PC-3 (cell line): ENCODE measurements at regions not wholly inside any gene's neighbourhood (a gene's known extent, or its start where the extent isn't known, plus 50 kb on each side); places are given as distances from the start of the nearest gene placed in this dataset.
A peak's percentile ranks its signal among the peaks of the same experiment; 100 is the strongest.

Experiments
- ATAC-seq: fragments of 200-7000 bp; cut with Tn5 transposase; 2 replicates; pipeline ENCODE4 v1.9.1; 2020; ENCODE audit warnings: mild to moderate bottlenecking, moderate library complexity
- BruUV-seq: library from RNA; stranded (reverse); fragments of 400-500 nt; replicated peaks from 2 replicates; lab custom pipeline; 2021; lab: Mats Ljungman, UMichigan
- CTCF ChIA-PET: fragments of 300-600 bp; sonication (Branson Sonifier 250); formaldehyde crosslinking; loops from one replicate; lab custom pipeline; 2022; ENCODE audit warnings: antibody characterized with exemption; lab: Charles Lee
- POLR2A ChIA-PET: fragments of 300-600 bp; sonication (Branson Sonifier 250); formaldehyde crosslinking; loops from one replicate; lab custom pipeline; 2022; ENCODE audit warnings: antibody characterized with exemption; ENCODE audit not compliant: unreplicated experiment; lab: Charles Lee
- DNase-seq: peaks from one replicate; pipeline ENCODE4 v3.0.0-alpha.2; 2015
- H2AFZ ChIP-seq: fragments of 300-600 bp; sonication (generic); 2 replicates; pipeline ENCODE4 v1.6.0; 2016; ENCODE audit warnings: antibody characterized with exemption, low read length
- H3F3A ChIP-seq: fragments of 300-600 bp; sonication (generic); one replicate; pipeline ENCODE4 v1.6.0; 2017; ENCODE audit warnings: antibody characterized with exemption, low read length, control low read depth, mild to moderate bottlenecking; ENCODE audit not compliant: unreplicated experiment
- H3K27ac ChIP-seq: fragments of 300-600 bp; sonication (generic); 2 replicates; pipeline ENCODE4 v1.5.1; 2016; ENCODE audit warnings: mild to moderate bottlenecking, low read length
- H3K27me3 ChIP-seq: fragments of 300-600 bp; sonication (generic); 2 replicates; pipeline ENCODE4 v1.6.1; 2016; ENCODE audit warnings: low read length, mixed read lengths
- H3K36me3 ChIP-seq: fragments of 300-600 bp; sonication (generic); 2 replicates; pipeline ENCODE4 v1.6.1; 2016; ENCODE audit warnings: low read depth, mixed run types, low read length, mixed read lengths
- H3K4me1 ChIP-seq: fragments of 300-600 bp; sonication (generic); 2 replicates; pipeline ENCODE4 v1.5.1; 2016; ENCODE audit warnings: low read length; ENCODE audit not compliant: insufficient read depth
- H3K4me2 ChIP-seq: fragments of 300-600 bp; sonication (generic); 2 replicates; pipeline ENCODE4 v1.6.0; 2016; ENCODE audit warnings: low read length
- H3K4me3 ChIP-seq: fragments of 300-600 bp; sonication (generic); 2 replicates; pipeline ENCODE4 v1.5.1; 2016; ENCODE audit warnings: mild to moderate bottlenecking, low read length, mixed read lengths
- H3K79me2 ChIP-seq: fragments of 300-600 bp; sonication (generic); 2 replicates; pipeline ENCODE4 v1.6.1; 2017; ENCODE audit warnings: low read length, mixed read lengths
- H3K9ac ChIP-seq: fragments of 300-600 bp; sonication (generic); 2 replicates; pipeline ENCODE4 v1.6.0; 2016; ENCODE audit warnings: mild to moderate bottlenecking, low read length
- H3K9me2 ChIP-seq: fragments of 300-600 bp; sonication (generic); replicated peaks from 2 replicates; pipeline ENCODE4 v1.6.1; 2016; ENCODE audit warnings: mixed run types, low read length, mixed read lengths
- H3K9me3 ChIP-seq: fragments of 300-600 bp; sonication (generic); 2 replicates; pipeline ENCODE4 v1.6.1; 2016; ENCODE audit warnings: low read length, mixed read lengths
- H4K20me1 ChIP-seq: fragments of 300-600 bp; sonication (generic); 2 replicates; pipeline ENCODE4 v1.6.1; 2016; ENCODE audit warnings: low read length, mixed read lengths
- EZH2 ChIP-seq: fragments of 300-600 bp; sonication (generic); IDR thresholded peaks from one replicate; pipeline ENCODE4 v1.6.1; 2017; ENCODE audit warnings: antibody characterized with exemption, mild to moderate bottlenecking, low read length; ENCODE audit not compliant: unreplicated experiment
- EZH2phosphoT487 ChIP-seq: fragments of 300-600 bp; sonication (generic); IDR thresholded peaks from 2 replicates; pipeline ENCODE4 v1.6.1; 2018; ENCODE audit warnings: mild to moderate bottlenecking, antibody characterized with exemption, low read length, borderline replicate concordance
- intact Hi-C: fragments of 100-400 bp; cut with micrococcal nuclease; formaldehyde crosslinking; loops from 2 replicates; pipeline ENCODE4 v1.9.0; 2023
- TF ChIP-seq, protein P1 (sequence below): fragments of 300-600 bp; sonication (generic); conservative IDR thresholded peaks from 2 replicates; pipeline ENCODE4 v1.5.1; 2017; ENCODE audit warnings: antibody characterized with exemption, low read depth, mild to moderate bottlenecking, low read length

DNA sequence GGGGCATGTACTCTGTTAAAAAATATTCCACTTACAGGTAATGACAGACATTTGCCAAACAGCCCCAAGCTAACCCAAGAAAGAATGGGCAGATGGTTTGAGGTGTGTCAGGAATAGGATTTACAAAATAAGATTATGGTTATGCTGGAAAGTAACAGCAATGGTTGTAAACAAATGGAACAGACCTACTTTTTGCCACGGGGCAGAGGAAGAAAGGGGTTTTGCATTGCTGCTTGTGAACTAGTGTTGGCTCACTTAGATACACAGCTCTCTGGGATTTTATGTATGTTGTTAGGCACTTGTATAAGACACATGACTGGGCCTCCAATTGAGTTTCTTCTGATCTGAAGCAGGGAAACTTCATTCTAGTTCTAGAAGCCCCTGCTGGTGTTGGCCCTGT is 191.5 kb upstream of the GDNF start:
- H3K79me2 ChIP-seq = no peaks in the 10 kb centered on the region
- intact Hi-C loops = no loop called here

GRCh38 chr5:38029397-38030065 is 189.7 kb upstream of the GDNF start:
- CTCF ChIA-PET = no interaction called here
- H3K27me3 ChIP-seq = peaks cover 72% of the 10 kb centered on the region
- ATAC-seq (no peak), DNase-seq (peak; percentile 23)
- H3K36me3 ChIP-seq = no peaks in the 10 kb centered on the region
- H2AFZ ChIP-seq = no peak overlapping the region
- TF ChIP-seq, protein P1, sequence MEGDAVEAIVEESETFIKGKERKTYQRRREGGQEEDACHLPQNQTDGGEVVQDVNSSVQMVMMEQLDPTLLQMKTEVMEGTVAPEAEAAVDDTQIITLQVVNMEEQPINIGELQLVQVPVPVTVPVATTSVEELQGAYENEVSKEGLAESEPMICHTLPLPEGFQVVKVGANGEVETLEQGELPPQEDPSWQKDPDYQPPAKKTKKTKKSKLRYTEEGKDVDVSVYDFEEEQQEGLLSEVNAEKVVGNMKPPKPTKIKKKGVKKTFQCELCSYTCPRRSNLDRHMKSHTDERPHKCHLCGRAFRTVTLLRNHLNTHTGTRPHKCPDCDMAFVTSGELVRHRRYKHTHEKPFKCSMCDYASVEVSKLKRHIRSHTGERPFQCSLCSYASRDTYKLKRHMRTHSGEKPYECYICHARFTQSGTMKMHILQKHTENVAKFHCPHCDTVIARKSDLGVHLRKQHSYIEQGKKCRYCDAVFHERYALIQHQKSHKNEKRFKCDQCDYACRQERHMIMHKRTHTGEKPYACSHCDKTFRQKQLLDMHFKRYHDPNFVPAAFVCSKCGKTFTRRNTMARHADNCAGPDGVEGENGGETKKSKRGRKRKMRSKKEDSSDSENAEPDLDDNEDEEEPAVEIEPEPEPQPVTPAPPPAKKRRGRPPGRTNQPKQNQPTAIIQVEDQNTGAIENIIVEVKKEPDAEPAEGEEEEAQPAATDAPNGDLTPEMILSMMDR = no peak
- TF ChIP-seq EZH2phosphoT487 = no peak
- no peak for TF ChIP-seq EZH2
- no peaks in the 10 kb centered on the region for H3K4me1 ChIP-seq
- no peaks in the 10 kb centered on the region for H3K9me3 ChIP-seq
- no peak overlapping the region for H3K4me2 ChIP-seq
- no TSS peak for BruUV-seq
- no peaks in the 10 kb centered on the region for H3K9me2 ChIP-seq
- POLR2A ChIA-PET = no interaction called here
- no peak overlapping the region for H3K27ac ChIP-seq
- H4K20me1 ChIP-seq = no peaks in the 10 kb centered on the region
- H3K79me2 ChIP-seq = no peaks in the 10 kb centered on the region
- no peak overlapping the region for H3K4me3 ChIP-seq
- no peaks in the 10 kb centered on the region for H3F3A ChIP-seq
- H3K9ac ChIP-seq = no peak overlapping the region
- intact Hi-C loops = loop anchor here (10.0 kb wide), 1 partner anchor 615 kb away; no protein-coding TSS in a partner anchor

More for the DNA sequence above, 191.5 kb upstream of the GDNF start:
- ATAC-seq (no peak), DNase-seq (no peak)
- no peaks in the 10 kb centered on the region for H4K20me1 ChIP-seq
- BruUV-seq = no TSS peak
- H3K27me3 ChIP-seq = peaks cover 80% of the 10 kb centered on the region
- H3K9ac ChIP-seq = no peak overlapping the region
- no peaks in the 10 kb centered on the region for H3K36me3 ChIP-seq
- H3K27ac ChIP-seq = no peak overlapping the region
- H2AFZ ChIP-seq = no peak overlapping the region
- ChIA-PET POLR2A (no interaction called here), CTCF (no interaction called here)
- no peak overlapping the region for H3K4me3 ChIP-seq
- no peaks in the 10 kb centered on the region for H3K4me1 ChIP-seq
- H3K9me2 ChIP-seq = no peaks in the 10 kb centered on the region
- TF ChIP-seq, protein P1 = no peak
- no peak for TF ChIP-seq EZH2
- TF ChIP-seq EZH2phosphoT487 = no peak
- H3K9me3 ChIP-seq = no peaks in the 10 kb centered on the region
- H3F3A ChIP-seq = no peaks in the 10 kb centered on the region
- no peak overlapping the region for H3K4me2 ChIP-seq

- Histone ChIP-seq H4K20me1 (no peaks in the 10 kb centered on the region), H2AFZ (no peak overlapping the region), H3K36me3 (no peaks in the 10 kb centered on the region), H3K79me2 (no peaks in the 10 kb centered on the region), H3K9me2 (no peaks in the 10 kb centered on the region), H3F3A (no peaks in the 10 kb centered on the region), H3K4me3 (no peak overlapping the region), H3K27ac (no peak overlapping the region), H3K9ac (no peak overlapping the region), H3K4me1 (no peaks in the 10 kb centered on the region), H3K9me3 (no peaks in the 10 kb centered on the region), H3K27me3 (peaks cover 65% of the 10 kb centered on the region), H3K4me2 (no peak overlapping the region)
- intact Hi-C loops = loop anchor here (10.0 kb wide), 1 partner anchor 609 kb away; no protein-coding TSS in a partner anchor
- ATAC-seq = peak; percentile 51
- BruUV-seq = no TSS peak
- POLR2A ChIA-PET = no interaction called here
- DNase-seq = peak; percentile 60
- TF ChIP-seq EZH2phosphoT487 = no peak
- TF ChIP-seq, protein P1 = peak; percentile 70
- CTCF ChIA-PET = no interaction called here
These were observed 184.0 kb upstream of the GDNF start for GRCh38 chr5:38023799-38024198.
